Forelimb muscle (tissue), 1 donor: ENCODE measurements at regions not wholly inside any gene's neighbourhood (a gene's known extent, or its start where the extent isn't known, plus 50 kb on each side); places are given as distances from the start of the nearest gene placed in this dataset.

Experiments used
- DNase-seq: peaks from one replicate; pipeline ENCODE4 v3.0.0-alpha.2; 2013; ENCODE audit warnings: low read depth

GRCh38 chr7:121450631-121451198 is 54.6 kb upstream of the FAM3C start:
- no peak for DNase-seq

- no peak for DNase-seq
These were observed 53.7 kb upstream of the FAM3C start for GRCh38 chr7:121449735-121450240.

- DNase-seq: no peak
These were observed 53.2 kb upstream of the FAM3C start for GRCh38 chr7:121449329-121449728.

GRCh38 chr7:121448429-121448828 is 52.3 kb upstream of the FAM3C start:
- no peak for DNase-seq

- no peak for DNase-seq
These were observed 51.8 kb upstream of the FAM3C start for GRCh38 chr7:121447911-121448300.

GRCh38 chr7:121447243-121447910 is 51.3 kb upstream of the FAM3C start:
- DNase-seq: peak; percentile 73

GRCh38 chr7:121446526-121446925 is 50.4 kb upstream of the FAM3C start:
- DNase-seq: no peak
